Endodermal cell (in vitro differentiated cells): ENCODE measurements at regions not wholly inside any gene's neighbourhood (a gene's known extent, or its start where the extent isn't known, plus 50 kb on each side); places are given as distances from the start of the nearest gene placed in this dataset.

ENCODE experiments used
- DNase-seq: peaks from one replicate; pipeline ENCODE4 v3.0.0-alpha.2; 2017
- H3K27ac ChIP-seq: 2 replicates; pipeline ENCODE4 v1.5.1; 2013; ENCODE audit warnings: mild to moderate bottlenecking, low read depth, low read length, moderate library complexity
- H3K27me3 ChIP-seq: 2 replicates; pipeline ENCODE4 v1.6.1; 2013; ENCODE audit warnings: mild to moderate bottlenecking, low read length, moderate library complexity; ENCODE audit not compliant: insufficient read depth, control insufficient read depth, poor library complexity, severe bottlenecking
- H3K36me3 ChIP-seq: 2 replicates; pipeline ENCODE4 v1.7.0; 2013; ENCODE audit warnings: mild to moderate bottlenecking, low read length, moderate library complexity; ENCODE audit not compliant: control insufficient read depth, insufficient read depth
- H3K4me1 ChIP-seq: one replicate; pipeline ENCODE4 v1.7.0; 2013; ENCODE audit warnings: low read length; ENCODE audit not compliant: control insufficient read depth, insufficient read depth
- H3K4me3 ChIP-seq: 2 replicates; pipeline ENCODE4 v1.5.1; 2013; ENCODE audit warnings: mild to moderate bottlenecking, low read length, moderate library complexity
- H3K9ac ChIP-seq: 2 replicates; pipeline ENCODE4 v1.6.1; 2013; ENCODE audit warnings: mild to moderate bottlenecking, low read length, moderate library complexity; ENCODE audit not compliant: poor library complexity, severe bottlenecking; ENCODE audit errors: extremely low read depth
- H3K9me3 ChIP-seq: 2 replicates; pipeline ENCODE4 v1.6.1; 2013; ENCODE audit warnings: mild to moderate bottlenecking, low read length, moderate library complexity; ENCODE audit not compliant: control insufficient read depth
- H3K27ac Mint-ChIP-seq: 2 replicates; pipeline ENCODE4 v1.8.0; 2020; ENCODE audit warnings: mixed read lengths
- H3K27me3 Mint-ChIP-seq: 2 replicates; pipeline ENCODE4 v1.8.0; 2021; ENCODE audit warnings: mild to moderate bottlenecking, mixed read lengths; ENCODE audit not compliant: insufficient read depth
- H3K36me3 Mint-ChIP-seq: 2 replicates; pipeline ENCODE4 v1.8.0; 2020; ENCODE audit warnings: low read depth, mixed read lengths
- H3K4me1 Mint-ChIP-seq: 2 replicates; pipeline ENCODE4 v1.8.0; 2020; ENCODE audit warnings: mixed read lengths
- H3K4me3 Mint-ChIP-seq: 2 replicates; pipeline ENCODE4 v1.8.0; 2020; ENCODE audit warnings: mild to moderate bottlenecking, moderate library complexity, mixed read lengths
- H3K9me3 Mint-ChIP-seq: 2 replicates; pipeline ENCODE4 v1.8.0; 2020; ENCODE audit warnings: mild to moderate bottlenecking, mixed read lengths
- WGBS, 2 experiments: methylation state at CpG; one replicate each; pipeline versions ENCODE4 v1.1.5 to v1.1.7; 2013; ENCODE audit warnings: missing lambda C conversion rate in 2 of 2, mixed read lengths in 1 of 2; ENCODE audit not compliant: insufficient coverage in 1 of 2, insufficient read length in 1 of 2; 5-methylcytosine and 5-hydroxymethylcytosine counted together
- TF ChIP-seq, protein P1 (sequence below): fragments of 200-600 bp; sonication (generic); conservative IDR thresholded peaks from 2 replicates; pipeline ENCODE4 v1.5.0; 2021; ENCODE audit warnings: antibody characterized with exemption, mild to moderate bottlenecking

DNA sequence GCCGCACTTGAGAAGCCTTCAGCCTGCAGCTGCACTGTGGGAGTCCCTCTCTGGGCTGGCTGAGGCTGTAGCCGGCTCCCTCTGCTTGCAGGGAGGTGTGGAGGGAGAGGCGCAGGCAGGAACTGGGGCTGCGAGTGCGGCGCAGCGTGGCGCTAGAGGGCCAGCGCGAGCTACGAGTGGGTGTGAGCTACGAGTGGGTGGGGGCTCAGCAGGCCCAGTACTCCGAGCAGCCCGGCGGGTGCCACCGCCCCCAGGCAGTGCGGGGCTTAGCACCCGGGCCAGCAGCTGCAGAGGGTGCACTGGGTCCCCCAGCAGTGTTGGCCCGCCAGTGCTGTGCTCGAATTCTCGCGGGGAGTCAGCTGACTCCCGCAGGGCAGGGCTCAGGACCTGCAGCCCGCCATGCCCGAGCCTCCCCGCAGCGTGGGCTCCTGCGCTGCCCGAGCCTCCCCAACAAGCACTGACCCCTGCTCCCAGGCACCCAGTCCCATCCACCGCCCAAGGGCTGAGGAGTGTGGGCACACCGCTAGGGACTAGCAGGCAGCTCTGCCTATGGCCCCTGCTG, 1620.1 kb downstream of the BRINP3 start:
- Histone ChIP-seq H3K9me3 (no peaks in the 10 kb centered on the region), H3K4me1 (no peaks in the 10 kb centered on the region), H3K4me3 (no peak overlapping the region), H3K27me3 (no peaks in the 10 kb centered on the region), H3K27ac (no peak overlapping the region), H3K36me3 (no peaks in the 10 kb centered on the region), H3K9ac (no peak overlapping the region)
- no peak overlapping the region for H3K4me3 Mint-ChIP-seq
- WGBS, 2 experiments, result 95 to 98% methylated on average over 8 to 31 of the region's 31 CpGs
- H3K27ac Mint-ChIP-seq, result no peak overlapping the region
- H3K36me3 Mint-ChIP-seq, result no peaks in the 10 kb centered on the region
- H3K9me3 Mint-ChIP-seq, result peaks cover 8% of the 10 kb centered on the region
- H3K27me3 Mint-ChIP-seq, result no peaks in the 10 kb centered on the region
- no peaks in the 10 kb centered on the region for H3K4me1 Mint-ChIP-seq
- TF ChIP-seq, protein P1, sequence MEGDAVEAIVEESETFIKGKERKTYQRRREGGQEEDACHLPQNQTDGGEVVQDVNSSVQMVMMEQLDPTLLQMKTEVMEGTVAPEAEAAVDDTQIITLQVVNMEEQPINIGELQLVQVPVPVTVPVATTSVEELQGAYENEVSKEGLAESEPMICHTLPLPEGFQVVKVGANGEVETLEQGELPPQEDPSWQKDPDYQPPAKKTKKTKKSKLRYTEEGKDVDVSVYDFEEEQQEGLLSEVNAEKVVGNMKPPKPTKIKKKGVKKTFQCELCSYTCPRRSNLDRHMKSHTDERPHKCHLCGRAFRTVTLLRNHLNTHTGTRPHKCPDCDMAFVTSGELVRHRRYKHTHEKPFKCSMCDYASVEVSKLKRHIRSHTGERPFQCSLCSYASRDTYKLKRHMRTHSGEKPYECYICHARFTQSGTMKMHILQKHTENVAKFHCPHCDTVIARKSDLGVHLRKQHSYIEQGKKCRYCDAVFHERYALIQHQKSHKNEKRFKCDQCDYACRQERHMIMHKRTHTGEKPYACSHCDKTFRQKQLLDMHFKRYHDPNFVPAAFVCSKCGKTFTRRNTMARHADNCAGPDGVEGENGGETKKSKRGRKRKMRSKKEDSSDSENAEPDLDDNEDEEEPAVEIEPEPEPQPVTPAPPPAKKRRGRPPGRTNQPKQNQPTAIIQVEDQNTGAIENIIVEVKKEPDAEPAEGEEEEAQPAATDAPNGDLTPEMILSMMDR, result no peak
- no peak for DNase-seq

DNA sequence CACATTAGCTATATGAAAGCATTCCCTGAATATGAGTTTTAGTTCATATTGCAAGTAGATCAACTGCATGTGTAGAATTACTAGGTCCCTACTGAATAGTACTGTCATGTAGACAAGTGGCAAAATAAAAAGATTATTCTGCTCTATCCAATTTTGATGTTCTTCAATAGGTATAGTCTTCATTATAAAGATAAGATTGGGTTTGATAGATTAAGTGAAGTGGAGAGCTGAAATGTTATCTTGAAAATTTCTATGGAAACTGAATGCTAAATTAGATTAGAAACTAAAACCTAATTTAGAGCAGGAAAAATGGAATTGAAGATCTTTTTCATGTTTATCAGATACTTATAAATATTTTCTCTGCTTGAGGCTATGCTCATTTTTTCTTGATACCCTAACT, 1610.0 kb downstream of the BRINP3 start:
- H3K36me3 Mint-ChIP-seq, result no peaks in the 10 kb centered on the region
- no peak for DNase-seq

DNA sequence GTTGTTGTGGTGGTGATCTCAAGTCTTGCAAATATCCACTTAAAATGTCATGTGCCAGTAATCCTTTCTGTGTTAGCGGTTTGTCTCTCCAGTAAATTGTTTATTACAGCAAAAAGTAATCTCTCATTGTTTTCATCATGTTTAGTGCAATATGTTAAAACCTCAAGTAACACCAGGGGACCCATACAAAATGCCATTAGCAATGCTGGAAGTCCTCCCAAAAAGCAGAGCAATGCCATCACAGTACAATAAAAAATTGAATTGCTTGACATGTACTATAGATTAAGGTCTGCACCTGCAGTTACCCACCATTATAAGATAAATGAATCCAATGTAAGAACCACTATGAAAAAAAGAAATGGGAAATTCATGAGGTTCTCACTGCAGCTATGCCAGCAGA, 1606.5 kb downstream of the BRINP3 start:
- 100% methylated on average over 1 of the region's 1 CpG; no CpG with 5 or more reads in 1 of the 2 experiments for WGBS, 2 experiments
- Histone ChIP-seq H3K27me3 (no peaks in the 10 kb centered on the region), H3K9me3 (no peaks in the 10 kb centered on the region), H3K36me3 (no peaks in the 10 kb centered on the region), H3K27ac (no peak overlapping the region), H3K4me3 (no peak overlapping the region), H3K9ac (no peak overlapping the region), H3K4me1 (peaks cover under 1% of the 10 kb centered on the region)
- Mint-ChIP-seq H3K27ac (no peak overlapping the region), H3K9me3 (no peaks in the 10 kb centered on the region), H3K4me3 (no peak overlapping the region), H3K4me1 (no peaks in the 10 kb centered on the region), H3K36me3 (no peaks in the 10 kb centered on the region), H3K27me3 (no peaks in the 10 kb centered on the region)
- TF ChIP-seq, protein P1, result no peak
- DNase-seq, result no peak

More for the DNA sequence above, 1610.0 kb downstream of the BRINP3 start:
- Mint-ChIP-seq H3K27ac (no peak overlapping the region), H3K27me3 (no peaks in the 10 kb centered on the region), H3K4me1 (peaks cover 7% of the 10 kb centered on the region), H3K9me3 (no peaks in the 10 kb centered on the region), H3K4me3 (no peak overlapping the region)
- no peaks in the 10 kb centered on the region for H3K9me3 ChIP-seq
- H3K36me3 ChIP-seq, result no peaks in the 10 kb centered on the region
- H3K27ac ChIP-seq, result no peak overlapping the region
- H3K4me1 ChIP-seq, result peaks cover 5% of the 10 kb centered on the region
- no peak overlapping the region for H3K9ac ChIP-seq
- TF ChIP-seq, protein P1, result no peak
- H3K27me3 ChIP-seq, result no peaks in the 10 kb centered on the region
- no peak overlapping the region for H3K4me3 ChIP-seq
